NK-92 treated with Interleukin-12 subunit alpha and Interleukin-12 subunit beta, amount 100 ng/mL, for 24 hours (cell line): ENCODE measurements at regions not wholly inside any gene's neighbourhood (a gene's known extent, or its start where the extent isn't known, plus 50 kb on each side); places are given as distances from the start of the nearest gene placed in this dataset.
"Not testable (repeated sequence)": the region's sequence is repeated elsewhere in the genome, so short reads cannot be mapped to it uniquely, and the experiment has no call there.

Experiments used
- DNase-seq: peaks from one replicate; lab custom pipeline; 2025; lab: John Stamatoyannopoulos, UW

DNA sequence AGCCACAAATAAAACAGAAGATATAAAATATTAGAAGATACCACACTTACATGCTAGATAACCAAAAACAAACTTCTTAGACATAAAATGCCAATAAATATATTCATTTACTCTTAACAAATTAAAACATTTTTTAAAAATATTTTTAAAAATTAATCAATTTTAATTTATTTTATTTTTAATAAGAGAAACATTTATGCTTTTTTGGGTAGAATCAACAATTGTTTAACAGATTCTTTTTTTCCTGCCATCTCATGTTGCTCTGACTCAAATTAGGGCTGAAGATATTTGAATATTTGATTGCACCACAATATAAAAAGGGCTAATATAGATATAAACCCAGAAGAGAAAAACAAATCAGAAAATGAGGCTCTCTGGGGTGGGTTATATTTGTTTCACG, 172.6 kb downstream of the GOLGA6L6 start:
- DNase-seq, result no peak

DNA sequence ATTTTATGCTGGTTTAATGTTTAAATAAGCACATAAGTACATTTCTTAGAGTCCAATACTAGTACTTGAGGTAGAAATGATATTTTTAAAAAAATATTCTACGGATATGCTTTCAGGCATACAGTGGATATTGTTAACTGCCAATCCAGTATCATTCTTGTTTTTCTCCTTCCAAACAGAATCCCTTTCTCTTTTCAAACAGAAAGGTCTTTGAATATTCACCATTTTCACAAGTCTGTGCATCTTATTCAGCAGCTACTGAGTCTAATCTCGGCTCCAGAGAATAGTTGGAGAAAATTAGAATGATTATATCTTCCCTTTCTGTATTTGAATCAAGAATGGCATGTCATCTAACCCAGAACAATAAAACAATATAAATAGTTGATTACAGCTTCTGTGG, 174.5 kb downstream of the GOLGA6L6 start:
- no peak for DNase-seq

DNA sequence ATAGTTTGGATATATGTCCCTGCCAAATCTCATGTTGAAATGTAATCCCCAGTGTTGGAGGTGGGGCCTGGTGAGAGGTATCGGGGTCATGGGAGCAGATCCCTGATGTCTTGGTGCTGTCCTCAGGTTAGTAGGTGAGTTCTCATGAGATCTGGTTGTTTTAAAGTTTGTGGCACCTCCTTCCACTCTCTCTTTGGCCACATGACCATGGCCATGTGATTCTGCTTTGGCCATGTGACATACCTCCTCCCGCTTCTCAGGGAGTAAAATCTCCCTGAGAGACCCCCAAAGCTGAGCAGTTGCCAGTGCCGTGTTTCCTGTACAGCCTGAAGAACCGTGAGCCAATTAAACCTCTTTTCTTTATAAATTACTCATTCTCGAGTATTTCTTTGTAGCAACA, 178.0 kb downstream of the GOLGA6L6 start:
- not testable (repeated sequence) for DNase-seq

DNA sequence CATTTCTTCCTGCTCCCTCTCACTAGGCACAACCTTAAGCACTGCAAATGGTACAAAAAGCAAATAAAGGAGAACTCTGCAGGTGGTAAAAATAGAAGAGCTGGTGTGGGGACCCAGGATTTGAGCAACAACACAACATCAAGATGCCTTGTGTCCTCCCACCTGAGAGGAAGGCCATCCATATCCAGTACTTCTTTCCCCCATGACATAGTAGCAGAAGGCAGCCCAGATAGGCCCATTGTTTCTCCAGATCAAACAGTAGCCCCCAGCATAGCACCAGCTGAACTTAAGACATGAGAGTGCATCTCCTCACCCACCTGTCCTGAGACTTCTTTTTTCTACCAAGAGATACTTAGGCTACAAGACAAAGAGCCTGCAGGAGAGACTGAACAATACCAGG, 180.5 kb downstream of the GOLGA6L6 start:
- no peak for DNase-seq

DNA sequence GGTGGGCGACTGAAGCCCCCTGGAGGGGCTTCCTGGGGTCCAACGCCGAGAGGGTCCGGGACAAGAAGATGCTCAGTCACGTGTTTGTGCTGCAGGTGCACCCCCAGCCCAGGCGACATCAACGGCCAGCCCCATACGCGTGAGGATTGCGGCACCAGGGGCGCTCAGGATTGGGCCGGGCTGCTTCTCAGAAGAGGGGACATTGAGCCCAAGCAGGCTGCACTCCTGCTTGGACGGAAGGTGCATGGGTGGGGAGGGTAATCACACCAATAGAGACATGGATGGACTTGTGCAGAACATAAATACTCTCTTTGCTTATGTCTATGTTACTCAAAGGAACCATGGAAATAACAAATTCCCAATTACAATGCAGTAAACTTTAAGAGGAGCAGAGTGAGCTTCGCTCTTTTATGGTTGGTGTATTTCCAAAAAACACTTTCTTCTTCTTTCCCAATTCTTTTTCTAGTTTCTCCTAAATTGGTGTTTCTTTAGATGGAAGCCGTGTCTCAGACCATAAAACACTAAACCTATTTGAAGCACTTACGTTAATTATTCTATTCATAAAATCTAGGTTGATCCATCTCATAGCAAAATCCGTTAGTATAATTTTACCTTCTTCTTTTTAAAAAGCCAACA, 182.7 kb downstream of the GOLGA6L6 start:
- no peak for DNase-seq

- DNase-seq, result no peak
Observed at GRCh38 chr15:20358066-20358778, 183.4 kb downstream of the GOLGA6L6 start.

- DNase-seq, result no peak
Observed at GRCh38 chr15:20357481-20358065, 184.0 kb downstream of the GOLGA6L6 start.

GRCh38 chr15:20356911-20357480, 184.6 kb downstream of the GOLGA6L6 start:
- no peak for DNase-seq

GRCh38 chr15:20356444-20356910, 185.1 kb downstream of the GOLGA6L6 start:
- no peak for DNase-seq

GRCh38 chr15:20355256-20355868, 186.2 kb downstream of the GOLGA6L6 start:
- no peak for DNase-seq

- DNase-seq, result not testable (repeated sequence)
Observed at GRCh38 chr15:20354884-20355223, 186.7 kb downstream of the GOLGA6L6 start.

GRCh38 chr15:20353966-20354883, 187.4 kb downstream of the GOLGA6L6 start:
- DNase-seq, result no peak

DNA sequence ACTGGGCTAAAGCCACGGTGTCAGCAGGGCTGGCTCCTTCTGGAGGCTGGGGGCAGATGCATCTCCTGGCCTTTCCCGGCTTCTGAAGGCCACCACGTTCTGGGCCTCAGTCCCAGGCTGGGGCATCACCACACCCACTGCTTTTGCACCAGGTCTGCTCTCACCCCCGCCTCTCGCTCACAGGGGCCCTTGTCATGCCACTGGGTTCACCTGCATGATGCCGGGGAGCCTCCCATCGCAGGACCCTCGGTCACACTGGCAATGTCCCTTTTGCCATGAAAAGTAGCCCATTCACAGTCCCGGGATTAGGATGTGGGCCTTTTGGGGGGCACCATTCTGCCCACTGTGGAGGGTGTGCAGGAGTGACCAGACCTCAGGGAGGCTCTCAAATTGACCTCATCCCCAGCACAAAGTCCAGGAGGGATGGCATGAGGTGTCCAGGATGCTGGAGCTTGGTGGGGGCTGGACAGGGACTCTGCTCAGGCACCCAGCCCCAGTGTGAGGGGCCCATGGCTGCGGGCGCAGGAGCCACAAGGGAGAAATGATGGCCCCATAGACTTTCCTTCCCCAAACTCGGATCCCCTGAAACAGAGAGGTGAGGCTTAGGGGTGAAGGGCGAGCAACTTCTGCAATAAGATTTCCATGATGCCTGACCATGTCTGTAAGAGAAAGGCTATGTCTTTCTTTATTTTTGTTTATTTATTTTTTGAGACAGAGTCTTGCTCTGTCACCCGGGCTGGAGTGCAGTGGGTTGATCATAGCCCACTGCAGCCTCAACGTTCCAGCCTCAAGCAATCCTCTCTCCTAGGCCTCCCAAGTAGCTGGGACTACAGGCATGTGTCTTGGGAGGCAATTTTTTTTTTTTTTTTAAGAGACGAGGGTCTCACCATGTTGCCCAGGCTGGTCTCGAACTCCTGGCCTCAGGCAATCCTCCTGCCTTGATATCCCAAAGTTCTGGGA, 189.1 kb downstream of the GOLGA6L6 start:
- no peak for DNase-seq

DNA sequence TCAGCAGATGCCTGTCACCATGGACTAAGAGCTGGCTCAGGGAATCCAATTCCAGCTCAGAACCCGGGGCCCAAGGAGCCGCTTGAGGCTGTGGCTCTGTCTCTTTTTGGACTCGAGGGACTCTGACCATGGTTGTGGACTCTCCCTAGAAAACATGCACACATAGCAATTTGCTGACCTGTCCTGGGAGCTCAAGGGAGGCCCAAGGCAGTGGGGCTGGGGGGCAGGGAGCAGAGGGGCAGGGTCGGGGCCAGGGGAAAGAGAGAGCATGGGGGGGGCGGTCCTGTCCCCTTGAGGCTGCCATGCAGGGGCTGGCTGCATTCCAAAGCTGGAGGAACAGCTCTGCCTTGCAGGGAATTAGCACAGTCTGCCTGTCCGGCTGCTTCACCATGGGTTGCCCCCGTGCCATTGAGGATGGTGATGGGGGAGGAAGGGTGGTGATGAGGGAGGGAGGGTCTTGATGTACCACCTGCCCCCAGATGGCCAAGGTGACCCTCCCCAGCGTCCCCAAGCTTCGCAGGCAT, 190.1 kb downstream of the GOLGA6L6 start:
- no peak for DNase-seq

DNA sequence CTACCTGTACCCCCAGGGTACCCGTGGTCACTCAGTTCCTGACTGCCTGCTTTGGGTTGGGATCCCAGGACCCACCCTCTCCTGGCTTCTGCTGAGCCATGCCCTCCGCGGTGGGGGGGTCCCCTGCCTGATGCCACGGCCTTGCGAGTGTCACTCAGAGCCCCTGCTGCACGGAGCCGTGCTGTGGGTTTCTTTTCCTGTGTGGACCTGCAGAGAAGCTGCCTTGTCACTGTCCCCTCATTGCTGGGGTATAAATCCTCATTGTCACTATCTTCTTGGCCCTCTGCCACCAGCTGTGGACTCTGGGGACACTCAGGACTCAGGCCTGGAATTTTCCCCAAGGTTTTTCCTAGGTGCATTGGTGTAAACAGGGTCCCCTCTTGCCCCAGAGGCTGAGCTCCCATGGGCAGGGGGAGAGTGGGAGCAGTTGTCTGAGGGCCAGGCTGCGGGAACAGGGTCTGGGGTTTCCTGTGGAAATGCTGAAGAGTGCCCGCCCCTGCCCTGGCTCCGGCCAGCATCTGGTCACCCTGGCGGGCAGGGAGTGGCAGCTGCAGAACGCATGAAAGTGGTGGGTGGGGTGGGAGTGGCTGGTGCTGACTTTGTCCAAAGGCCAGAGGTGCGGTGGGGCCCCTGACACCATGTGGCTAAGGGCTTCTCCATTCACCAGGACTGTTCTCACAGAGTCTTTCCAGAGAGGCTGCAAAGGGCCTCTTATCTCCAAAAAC, 191.7 kb downstream of the GOLGA6L6 start:
- DNase-seq, result no peak

DNA sequence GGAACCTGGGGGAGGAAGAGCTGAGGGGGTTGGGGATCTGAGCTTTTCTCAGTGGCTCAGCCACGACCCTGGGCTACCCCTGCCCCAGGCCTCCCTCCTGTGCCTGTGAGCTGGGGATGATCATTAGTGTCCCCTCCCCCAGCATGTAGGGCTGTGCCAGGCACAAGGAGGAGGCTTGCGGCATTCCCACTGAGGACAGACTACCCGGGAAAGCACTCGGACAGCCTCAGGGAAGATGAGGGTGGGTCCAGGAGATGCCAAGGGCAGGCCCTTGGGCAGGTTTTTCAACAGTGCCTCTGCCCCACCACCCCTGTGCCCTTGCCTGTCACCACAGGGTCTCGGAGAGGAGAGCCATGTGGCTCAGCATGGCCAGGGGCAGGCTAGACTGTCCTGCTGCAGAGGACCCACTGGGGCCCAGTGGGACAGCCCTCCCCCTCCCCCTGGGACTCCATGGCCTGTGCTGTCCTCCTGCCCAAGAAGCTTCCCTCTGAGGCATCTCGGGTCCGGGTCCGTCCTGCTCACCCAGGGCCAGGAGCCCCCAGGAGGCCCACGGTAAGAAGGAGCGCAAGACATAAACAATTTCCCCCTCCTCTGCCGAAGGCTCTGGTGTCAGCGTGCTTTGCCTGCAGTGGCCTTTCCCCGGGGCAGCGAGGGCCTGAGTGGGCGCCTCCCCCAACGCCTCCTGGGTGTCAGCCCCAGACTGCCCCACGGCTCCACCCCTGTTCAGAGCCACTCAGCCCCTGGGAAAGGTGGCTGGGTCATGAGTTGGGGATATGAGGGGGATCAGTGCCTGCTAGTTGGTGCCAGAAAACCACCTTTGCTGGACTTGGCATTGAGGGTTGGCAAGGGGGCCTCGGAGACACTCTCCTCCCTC, 192.5 kb downstream of the GOLGA6L6 start:
- no peak for DNase-seq

GRCh38 chr15:20348291-20348899, 193.2 kb downstream of the GOLGA6L6 start:
- DNase-seq, result no peak
